ENCODE measurements at regions not wholly inside any gene's neighbourhood (a gene's known extent, or its start where the extent isn't known, plus 50 kb on each side); places are given as distances from the start of the nearest gene placed in this dataset.

DNA sequence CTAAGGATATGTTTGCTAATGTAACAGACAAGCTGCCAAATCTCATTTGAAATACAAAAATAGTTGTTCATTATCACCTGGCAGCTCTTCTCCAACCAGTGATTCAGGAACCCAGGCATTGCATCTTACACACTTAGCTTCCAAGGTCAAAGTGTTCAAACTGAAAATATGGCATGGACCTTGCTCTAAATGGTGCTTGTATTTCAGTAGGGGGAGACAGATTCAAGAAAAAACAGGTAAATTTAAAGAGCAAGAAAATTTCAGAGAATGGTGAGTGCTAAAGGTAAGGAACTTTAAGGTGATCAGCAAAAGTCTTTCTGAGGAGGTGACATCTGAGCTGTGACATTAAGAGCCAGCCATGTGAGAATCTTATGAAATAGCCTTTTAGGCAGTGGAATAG, 82.8 kb upstream of the E2F8 start:
- intact Hi-C loops (cut with DNase I): no loop called here
- DNase-seq (no peak), ATAC-seq (no peak)
- Histone ChIP-seq H3K9me3 (no peaks in the 10 kb centered on the region), H3K4me1 (no peaks in the 10 kb centered on the region), H3K27ac (no peak overlapping the region), H3K36me3 (replicated peaks in 1 of 2; ENCODE audit: insufficient read depth in 1 of 2, low read depth in 2 of 2) (no peaks in the 10 kb centered on the region), H3K4me3 (no peak overlapping the region), H3K27me3 (no peaks in the 10 kb centered on the region)
- no peak for TF ChIP-seq POLR2A (IDR thresholded peaks at IDR 0.05)
- TF ChIP-seq CTCF (IDR thresholded peaks at IDR 0.05): peak in 1 of 7 experiments; percentile 16

- Histone ChIP-seq H3K36me3 (replicated peaks in 1 of 2; ENCODE audit: insufficient read depth in 1 of 2, low read depth in 2 of 2) (no peaks in the 10 kb centered on the region), H3K27me3 (no peaks in the 10 kb centered on the region), H3K27ac (no peak overlapping the region), H3K4me1 (no peaks in the 10 kb centered on the region), H3K4me3 (no peak overlapping the region), H3K9me3 (no peaks in the 10 kb centered on the region)
- intact Hi-C loops (cut with DNase I): no loop called here
- TF ChIP-seq POLR2A (IDR thresholded peaks at IDR 0.05) (no peak), CTCF (IDR thresholded peaks at IDR 0.05) (no peak)
- no peak for ATAC-seq
- 54 to 60% methylated on average over 2 of the region's 2 CpGs for WGBS, 2 donors
- DNase-seq: no peak
Measured at GRCh38 chr11:19321351-19321750, 80.6 kb upstream of the E2F8 start.

GRCh38 chr11:19320827-19321226, 80.1 kb upstream of the E2F8 start:
- H3K36me3 ChIP-seq (replicated peaks in 1 of 2; ENCODE audit: insufficient read depth in 1 of 2, low read depth in 2 of 2): no peaks in the 10 kb centered on the region
- H3K27ac ChIP-seq: no peak overlapping the region
- no peaks in the 10 kb centered on the region for H3K4me1 ChIP-seq
- intact Hi-C loops (cut with DNase I): no loop called here
- no peak for DNase-seq
- H3K9me3 ChIP-seq: no peaks in the 10 kb centered on the region
- ATAC-seq: no peak
- H3K27me3 ChIP-seq: no peaks in the 10 kb centered on the region
- TF ChIP-seq POLR2A (IDR thresholded peaks at IDR 0.05) (no peak), CTCF (IDR thresholded peaks at IDR 0.05) (no peak)
- no peak overlapping the region for H3K4me3 ChIP-seq
- 29 to 57% methylated on average over 1 of the region's 1 CpG for WGBS, 2 donors

DNA sequence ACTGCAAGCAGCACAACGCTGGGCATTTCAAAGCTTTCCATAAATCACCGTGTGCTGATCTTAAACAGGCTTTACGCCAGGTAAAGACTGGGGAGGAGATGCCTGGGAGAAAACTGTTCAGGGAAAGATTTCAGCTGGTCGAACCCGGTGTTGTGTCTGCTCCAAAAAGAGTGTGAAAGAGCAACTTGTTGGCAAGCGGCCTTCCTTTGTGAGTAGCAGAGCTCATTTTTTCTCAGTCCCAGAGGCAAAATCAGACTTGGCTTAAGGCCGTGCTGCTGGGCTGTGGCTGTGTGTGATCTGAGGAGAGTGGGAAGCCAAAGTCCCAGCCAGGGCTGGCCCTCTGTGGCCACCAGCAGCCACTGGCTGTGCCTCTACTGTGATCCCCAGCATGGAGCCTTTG, 75.7 kb upstream of the E2F8 start:
- TF ChIP-seq CTCF (IDR thresholded peaks at IDR 0.05) (no peak), POLR2A (IDR thresholded peaks at IDR 0.05) (no peak)
- intact Hi-C loops (cut with DNase I): no loop called here
- WGBS, 2 donors: 34 to 51% methylated on average over 7 of the region's 7 CpGs
- no peaks in the 10 kb centered on the region for H3K27me3 ChIP-seq
- H3K4me1 ChIP-seq: no peaks in the 10 kb centered on the region
- no peak overlapping the region for H3K4me3 ChIP-seq
- no peak overlapping the region for H3K27ac ChIP-seq
- no peaks in the 10 kb centered on the region for H3K9me3 ChIP-seq
- ATAC-seq (no peak), DNase-seq (peak in 3 of 4 donors; percentile 23 to 39 (median 31))
- H3K36me3 ChIP-seq (replicated peaks in 1 of 2; ENCODE audit: insufficient read depth in 1 of 2, low read depth in 2 of 2): no peaks in the 10 kb centered on the region

- Histone ChIP-seq H3K4me3 (no peak overlapping the region), H3K27me3 (no peaks in the 10 kb centered on the region), H3K27ac (no peak overlapping the region), H3K9me3 (no peaks in the 10 kb centered on the region), H3K4me1 (no peaks in the 10 kb centered on the region), H3K36me3 (replicated peaks in 1 of 2; ENCODE audit: insufficient read depth in 1 of 2, low read depth in 2 of 2) (no peaks in the 10 kb centered on the region)
- ATAC-seq (no peak), DNase-seq (no peak)
- TF ChIP-seq POLR2A (IDR thresholded peaks at IDR 0.05): no peak
- no peak for TF ChIP-seq CTCF (IDR thresholded peaks at IDR 0.05)
- intact Hi-C loops (cut with DNase I): no loop called here
- WGBS, 2 donors: 78 to 85% methylated on average over 2 of the region's 2 CpGs
Measured at GRCh38 chr11:19315511-19315910, 74.8 kb upstream of the E2F8 start.
